Activated CD8-positive, alpha-beta T cell treated with anti-CD3 and anti-CD28 coated beads for 36 hours (primary cell): ENCODE measurements at regions not wholly inside any gene's neighbourhood (a gene's known extent, or its start where the extent isn't known, plus 50 kb on each side); places are given as distances from the start of the nearest gene placed in this dataset.

Source experiments
- ATAC-seq: fragments of 200-7000 bp; cut with Tn5 transposase; one replicate; pipeline ENCODE4 v1.10.0; 2021; ENCODE audit warnings: mild to moderate bottlenecking, moderate library complexity
- CTCF ChIA-PET: fragments of 350-600 bp; sonication (Branson Sonifier 250); formaldehyde crosslinking; loops from one replicate; lab custom pipeline; 2021; ENCODE audit warnings: antibody characterized with exemption; lab: Charles Lee
- POLR2A ChIA-PET: fragments of 350-600 bp; sonication (Branson Sonifier 250); formaldehyde crosslinking; loops from one replicate; lab custom pipeline; 2021; ENCODE audit warnings: antibody characterized with exemption; lab: Charles Lee
- DNase-seq: peaks from one replicate; pipeline ENCODE4 v3.0.0-alpha.2; 2020
- H3K27ac Mint-ChIP-seq: one replicate; pipeline ENCODE4 v1.8.0; 2021; ENCODE audit warnings: mild to moderate bottlenecking, mixed read lengths
- H3K27me3 Mint-ChIP-seq: one replicate; pipeline ENCODE4 v1.8.0; 2021; ENCODE audit warnings: mixed read lengths
- H3K36me3 Mint-ChIP-seq: one replicate; pipeline ENCODE4 v1.8.0; 2021; ENCODE audit warnings: low read depth, mixed read lengths
- H3K4me1 Mint-ChIP-seq: one replicate; pipeline ENCODE4 v1.8.0; 2021; ENCODE audit warnings: low read depth, mixed read lengths
- H3K4me3 Mint-ChIP-seq: one replicate; pipeline ENCODE4 v1.8.0; 2021; ENCODE audit warnings: mild to moderate bottlenecking, moderate library complexity, mixed read lengths
- H3K9me3 Mint-ChIP-seq: one replicate; pipeline ENCODE4 v1.8.0; 2021; ENCODE audit warnings: mixed read lengths
- CTCF ChIP-seq: fragments of 200-600 bp; IDR thresholded peaks from one replicate; pipeline ENCODE4 v1.8.0; 2022; ENCODE audit warnings: antibody characterized with exemption, mild to moderate bottlenecking
- intact Hi-C: fragments of 100-400 bp; cut with micrococcal nuclease; formaldehyde crosslinking; loops from one replicate; pipeline ENCODE4 v1.10.0; 2022

GRCh38 chr12:70052476-70052875 lies 190.8 kb upstream of the CNOT2 start:
- CTCF ChIA-PET = no interaction called here
- no peak for TF ChIP-seq CTCF
- POLR2A ChIA-PET = no interaction called here
- no peak for DNase-seq
- no peak overlapping the region for H3K4me3 Mint-ChIP-seq
- peaks cover 8% of the 10 kb centered on the region for H3K4me1 Mint-ChIP-seq
- intact Hi-C loops = no loop called here
- H3K27ac Mint-ChIP-seq = no peak overlapping the region
- H3K27me3 Mint-ChIP-seq = peaks cover 2% of the 10 kb centered on the region
- no peaks in the 10 kb centered on the region for H3K9me3 Mint-ChIP-seq
- no peaks in the 10 kb centered on the region for H3K36me3 Mint-ChIP-seq
- ATAC-seq = no peak

DNA sequence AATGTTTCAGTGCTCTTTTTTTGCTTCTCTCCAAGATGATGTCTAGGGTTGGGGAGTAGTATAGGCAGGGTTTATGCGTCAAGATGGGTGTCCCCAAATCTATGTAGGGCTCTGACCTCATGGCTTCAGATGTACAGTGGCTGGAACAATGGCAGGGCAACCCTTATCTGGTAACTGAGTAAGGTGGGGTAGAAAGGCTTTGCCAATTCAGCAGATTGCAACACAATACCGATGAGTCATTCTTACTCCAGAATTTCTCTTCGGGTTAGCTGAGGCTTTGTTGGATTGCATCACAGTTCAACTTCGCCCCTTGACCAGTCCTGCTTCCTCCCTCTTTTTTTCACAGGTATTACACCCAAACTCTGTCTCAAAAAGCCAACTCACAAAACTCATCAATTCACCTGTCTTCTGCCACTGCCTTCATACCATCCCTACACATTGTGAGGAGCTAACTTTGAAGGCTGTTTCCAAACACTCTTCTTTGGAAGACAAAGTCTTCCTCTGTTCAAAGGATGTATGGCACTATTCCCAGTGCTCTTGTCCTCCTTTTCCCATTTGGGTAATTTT lies 190.2 kb upstream of the CNOT2 start:
- TF ChIP-seq CTCF = no peak
- H3K27me3 Mint-ChIP-seq = peaks cover 2% of the 10 kb centered on the region
- H3K4me3 Mint-ChIP-seq = no peak overlapping the region
- intact Hi-C loops = no loop called here
- no peak for ATAC-seq
- POLR2A ChIA-PET = no interaction called here
- H3K9me3 Mint-ChIP-seq = no peaks in the 10 kb centered on the region
- no peak overlapping the region for H3K27ac Mint-ChIP-seq
- no peak for DNase-seq
- no peaks in the 10 kb centered on the region for H3K36me3 Mint-ChIP-seq
- peaks cover 8% of the 10 kb centered on the region for H3K4me1 Mint-ChIP-seq
- CTCF ChIA-PET = no interaction called here

- intact Hi-C loops = no loop called here
- Mint-ChIP-seq H3K9me3 (no peaks in the 10 kb centered on the region), H3K4me1 (no peaks in the 10 kb centered on the region), H3K27ac (no peak overlapping the region), H3K36me3 (no peaks in the 10 kb centered on the region), H3K27me3 (peaks cover 11% of the 10 kb centered on the region), H3K4me3 (no peak overlapping the region)
- no peak for TF ChIP-seq CTCF
- POLR2A ChIA-PET = no interaction called here
- CTCF ChIA-PET = no interaction called here
- ATAC-seq (no peak), DNase-seq (no peak)
These were observed 183.9 kb upstream of the CNOT2 start for GRCh38 chr12:70059373-70059772.

DNA sequence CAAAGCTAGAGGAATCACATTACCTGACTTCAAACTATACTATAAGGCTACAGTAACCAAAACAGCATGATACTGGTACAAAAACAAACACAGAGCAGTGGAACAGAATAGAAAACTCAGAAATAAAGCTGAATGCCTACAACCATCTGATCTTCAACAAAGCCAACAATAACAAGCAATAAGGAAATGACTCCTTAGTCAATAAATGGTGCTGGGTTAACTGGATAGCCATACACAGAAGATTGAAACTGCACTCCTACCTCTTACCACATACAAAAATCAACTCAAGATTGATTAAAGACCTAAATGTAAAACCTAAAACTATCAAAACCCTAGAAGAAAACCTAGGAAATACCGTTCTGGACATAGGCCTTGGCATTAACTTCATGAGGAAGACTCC lies 182.6 kb upstream of the CNOT2 start:
- H3K4me1 Mint-ChIP-seq = no peaks in the 10 kb centered on the region
- TF ChIP-seq CTCF = no peak
- H3K9me3 Mint-ChIP-seq = no peaks in the 10 kb centered on the region
- no peaks in the 10 kb centered on the region for H3K36me3 Mint-ChIP-seq
- intact Hi-C loops = no loop called here
- DNase-seq (no peak), ATAC-seq (no peak)
- CTCF ChIA-PET = no interaction called here
- no peak overlapping the region for H3K4me3 Mint-ChIP-seq
- H3K27ac Mint-ChIP-seq = no peak overlapping the region
- POLR2A ChIA-PET = no interaction called here
- H3K27me3 Mint-ChIP-seq = peaks cover 17% of the 10 kb centered on the region

- no peaks in the 10 kb centered on the region for H3K4me1 Mint-ChIP-seq
- intact Hi-C loops = no loop called here
- POLR2A ChIA-PET = no interaction called here
- CTCF ChIA-PET = no interaction called here
- no peak overlapping the region for H3K4me3 Mint-ChIP-seq
- no peak overlapping the region for H3K27ac Mint-ChIP-seq
- H3K36me3 Mint-ChIP-seq = no peaks in the 10 kb centered on the region
- no peak for ATAC-seq
- H3K27me3 Mint-ChIP-seq = peaks cover 11% of the 10 kb centered on the region
- H3K9me3 Mint-ChIP-seq = no peaks in the 10 kb centered on the region
- DNase-seq = no peak
- TF ChIP-seq CTCF = no peak
These were observed 174.5 kb upstream of the CNOT2 start for GRCh38 chr12:70068743-70069142.
